IPS-15b (cell line): ENCODE measurements at regions not wholly inside any gene's neighbourhood (a gene's known extent, or its start where the extent isn't known, plus 50 kb on each side); places are given as distances from the start of the nearest gene placed in this dataset.

Experiments used
- H3K27me3 ChIP-seq: one replicate; pipeline ENCODE4 v1.6.1; 2013; ENCODE audit warnings: low read length; ENCODE audit not compliant: control insufficient read depth, insufficient read depth
- H3K36me3 ChIP-seq: one replicate; pipeline ENCODE4 v1.6.1; 2013; ENCODE audit warnings: low read length; ENCODE audit not compliant: control insufficient read depth, insufficient read depth
- H3K4me1 ChIP-seq: one replicate; pipeline ENCODE4 v1.6.1; 2013; ENCODE audit warnings: mild to moderate bottlenecking, low read length; ENCODE audit not compliant: control insufficient read depth, insufficient read depth
- H3K4me3 ChIP-seq: one replicate; pipeline ENCODE4 v1.5.1; 2013; ENCODE audit warnings: low read depth, low read length
- H3K9ac ChIP-seq: one replicate; pipeline ENCODE4 v1.6.1; 2013; ENCODE audit warnings: low read depth, mild to moderate bottlenecking, low read length
- H3K9me3 ChIP-seq: one replicate; pipeline ENCODE4 v1.6.1; 2013; ENCODE audit warnings: mild to moderate bottlenecking, low read length; ENCODE audit not compliant: control insufficient read depth, insufficient read depth

GRCh38 chr3:127427156-127427555 is 139.3 kb upstream of the PRR20G start:
- no peaks in the 10 kb centered on the region for H3K27me3 ChIP-seq
- no peaks in the 10 kb centered on the region for H3K9me3 ChIP-seq
- no peaks in the 10 kb centered on the region for H3K4me1 ChIP-seq
- H3K4me3 ChIP-seq, result no peak overlapping the region
- no peaks in the 10 kb centered on the region for H3K36me3 ChIP-seq
- no peak overlapping the region for H3K9ac ChIP-seq

GRCh38 chr3:127426444-127427153 is 138.8 kb upstream of the PRR20G start:
- H3K4me3 ChIP-seq, result no peak overlapping the region
- H3K9ac ChIP-seq, result no peak overlapping the region
- H3K4me1 ChIP-seq, result no peaks in the 10 kb centered on the region
- H3K36me3 ChIP-seq, result no peaks in the 10 kb centered on the region
- no peaks in the 10 kb centered on the region for H3K27me3 ChIP-seq
- H3K9me3 ChIP-seq, result no peaks in the 10 kb centered on the region

GRCh38 chr3:127425505-127426443 is 137.9 kb upstream of the PRR20G start:
- Histone ChIP-seq H3K9me3 (no peaks in the 10 kb centered on the region), H3K36me3 (no peaks in the 10 kb centered on the region), H3K27me3 (no peaks in the 10 kb centered on the region), H3K4me3 (no peak overlapping the region), H3K4me1 (no peaks in the 10 kb centered on the region), H3K9ac (no peak overlapping the region)

- H3K4me3 ChIP-seq, result no peak overlapping the region
- H3K9ac ChIP-seq, result no peak overlapping the region
- H3K36me3 ChIP-seq, result no peaks in the 10 kb centered on the region
- H3K27me3 ChIP-seq, result no peaks in the 10 kb centered on the region
- no peaks in the 10 kb centered on the region for H3K9me3 ChIP-seq
- no peaks in the 10 kb centered on the region for H3K4me1 ChIP-seq
Measured at GRCh38 chr3:127424766-127425504, 137.1 kb upstream of the PRR20G start.

- H3K9me3 ChIP-seq, result no peaks in the 10 kb centered on the region
- no peaks in the 10 kb centered on the region for H3K36me3 ChIP-seq
- no peaks in the 10 kb centered on the region for H3K4me1 ChIP-seq
- H3K4me3 ChIP-seq, result no peak overlapping the region
- no peaks in the 10 kb centered on the region for H3K27me3 ChIP-seq
- H3K9ac ChIP-seq, result no peak overlapping the region
Measured at GRCh38 chr3:127423856-127424765, 136.3 kb upstream of the PRR20G start.

- no peak overlapping the region for H3K4me3 ChIP-seq
- H3K4me1 ChIP-seq, result peaks cover 2% of the 10 kb centered on the region
- no peaks in the 10 kb centered on the region for H3K9me3 ChIP-seq
- no peaks in the 10 kb centered on the region for H3K36me3 ChIP-seq
- H3K9ac ChIP-seq, result no peak overlapping the region
- H3K27me3 ChIP-seq, result no peaks in the 10 kb centered on the region
Measured at GRCh38 chr3:127422663-127423375, 135.0 kb upstream of the PRR20G start.

- Histone ChIP-seq H3K9ac (no peak overlapping the region), H3K36me3 (no peaks in the 10 kb centered on the region), H3K4me3 (no peak overlapping the region), H3K27me3 (no peaks in the 10 kb centered on the region), H3K9me3 (no peaks in the 10 kb centered on the region), H3K4me1 (peaks cover 2% of the 10 kb centered on the region)
Measured at GRCh38 chr3:127421943-127422662, 134.3 kb upstream of the PRR20G start.

GRCh38 chr3:127420829-127421228 is 133.0 kb upstream of the PRR20G start:
- peaks cover 2% of the 10 kb centered on the region for H3K4me1 ChIP-seq
- no peaks in the 10 kb centered on the region for H3K36me3 ChIP-seq
- no peak overlapping the region for H3K9ac ChIP-seq
- H3K27me3 ChIP-seq, result no peaks in the 10 kb centered on the region
- no peak overlapping the region for H3K4me3 ChIP-seq
- H3K9me3 ChIP-seq, result no peaks in the 10 kb centered on the region

GRCh38 chr3:127419641-127420553 is 132.1 kb upstream of the PRR20G start:
- H3K4me1 ChIP-seq, result peaks cover 2% of the 10 kb centered on the region
- no peaks in the 10 kb centered on the region for H3K9me3 ChIP-seq
- H3K9ac ChIP-seq, result no peak overlapping the region
- no peak overlapping the region for H3K4me3 ChIP-seq
- H3K36me3 ChIP-seq, result no peaks in the 10 kb centered on the region
- no peaks in the 10 kb centered on the region for H3K27me3 ChIP-seq
